ENCODE measurements at regions not wholly inside any gene's neighbourhood (a gene's known extent, or its start where the extent isn't known, plus 50 kb on each side); places are given as distances from the start of the nearest gene placed in this dataset.
"Not testable (repeated sequence)": the region's sequence is repeated elsewhere in the genome, so short reads cannot be mapped to it uniquely, and the experiment has no call there.

GRCh38 chr9:68593760-68594159 lies 53.1 kb upstream of the TMEM252 start:
- DNase-seq, result not testable (repeated sequence)

DNA sequence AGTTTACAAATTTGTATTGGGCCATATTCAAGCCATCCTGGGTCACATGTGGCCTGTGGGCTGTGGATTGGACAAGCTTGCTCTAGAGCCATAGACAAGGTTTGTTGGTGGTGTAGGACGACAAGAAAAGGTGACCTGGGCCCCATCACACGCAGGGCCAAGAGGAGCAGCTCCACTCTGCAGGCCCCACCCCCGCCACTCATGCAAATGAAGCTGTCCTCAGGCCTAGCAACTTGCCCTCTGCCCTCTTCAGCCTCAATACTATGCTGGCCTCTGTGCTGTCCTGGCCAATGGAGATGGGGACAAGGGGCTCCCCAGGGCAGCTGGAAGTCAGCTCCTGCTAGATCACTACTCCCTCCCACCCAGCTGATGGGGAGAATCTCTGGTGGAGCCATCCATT lies 55.2 kb upstream of the TMEM252 start:
- no peak for DNase-seq

DNA sequence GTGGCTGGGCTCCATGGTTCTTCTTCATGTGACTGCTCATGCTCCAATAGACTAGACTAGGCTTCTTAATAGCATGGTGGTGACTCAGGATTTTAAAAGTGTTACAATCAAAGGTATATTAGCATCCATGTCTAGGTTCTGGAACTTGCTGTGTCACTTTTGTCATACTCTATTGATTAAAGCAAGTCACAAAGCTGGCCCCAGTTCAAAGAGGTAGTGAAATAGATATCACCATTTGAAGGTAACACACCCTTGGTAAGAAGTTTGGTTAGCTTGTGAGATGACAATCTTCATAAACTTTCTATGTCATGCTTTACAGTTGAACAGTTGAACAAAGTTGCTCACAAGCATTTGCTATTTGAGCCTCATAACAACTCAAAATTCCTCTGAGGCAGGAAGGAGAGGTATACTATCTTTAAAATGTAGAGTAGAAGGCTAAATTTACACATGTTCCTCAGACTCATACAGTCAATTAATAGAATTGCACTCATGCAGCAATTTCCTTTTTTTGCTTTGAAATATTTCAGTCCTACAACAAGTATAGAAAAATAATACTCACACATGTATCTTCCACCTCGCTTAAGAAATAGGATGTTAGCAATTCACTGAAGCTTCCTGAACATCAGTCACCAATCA lies 56.8 kb upstream of the TMEM252 start:
- no peak for DNase-seq

DNA sequence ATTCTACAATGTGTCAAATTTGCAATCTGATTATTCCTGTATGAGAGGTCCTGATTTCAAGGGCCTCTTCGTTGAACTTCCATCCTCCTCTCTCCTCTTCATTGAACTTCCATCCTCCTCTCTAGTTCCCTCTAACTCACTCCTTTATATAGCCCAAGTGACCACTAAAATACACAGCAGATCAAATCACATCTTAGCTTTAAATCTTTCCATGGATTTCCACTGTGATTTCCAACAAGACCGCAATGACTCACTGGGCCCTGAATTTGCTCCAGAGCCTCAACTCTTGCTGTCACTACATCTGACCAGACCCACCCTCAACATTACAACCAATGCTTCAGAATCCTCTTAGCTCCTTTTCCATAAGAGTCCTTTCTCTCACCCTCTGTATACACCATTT lies 59.1 kb upstream of the TMEM252 start:
- no peak for DNase-seq

DNA sequence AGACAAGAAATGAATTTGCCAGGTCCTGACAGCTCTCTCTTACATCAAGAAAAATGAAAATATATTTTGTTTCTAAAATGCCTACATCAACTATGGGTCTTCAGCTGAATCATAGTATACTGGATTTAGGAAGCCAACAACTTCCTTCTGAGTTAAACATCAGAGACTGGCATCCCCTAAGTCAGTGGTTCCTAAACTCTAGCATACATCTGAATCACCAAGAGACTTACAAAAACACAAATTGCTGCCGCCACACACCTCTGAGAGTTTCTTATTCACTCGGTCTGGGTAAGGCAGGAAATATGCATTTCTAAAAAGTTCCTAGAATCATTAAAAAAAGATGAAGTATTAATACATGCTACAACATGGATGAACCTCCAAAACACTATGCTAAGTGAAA lies 60.4 kb upstream of the TMEM252 start:
- DNase-seq, result no peak

DNA sequence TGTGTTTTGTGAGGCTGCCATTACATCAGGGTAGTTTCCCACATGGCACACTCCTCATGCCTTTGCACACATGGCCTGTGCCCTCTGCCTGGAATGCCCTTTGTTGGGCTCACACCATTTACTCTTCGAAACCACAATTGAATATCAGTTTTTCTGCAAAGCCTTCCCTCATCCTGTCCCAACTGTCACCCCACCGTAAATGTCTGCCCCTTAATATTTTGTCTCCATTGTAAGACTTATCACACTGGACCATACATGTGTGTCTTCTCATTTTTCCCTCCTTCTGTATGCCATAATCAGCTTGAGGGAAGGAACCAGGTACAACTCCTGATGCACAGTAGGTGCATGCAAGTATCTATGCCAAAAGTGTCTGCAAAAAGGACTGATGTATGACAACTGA lies 62.7 kb upstream of the TMEM252 start:
- no peak for DNase-seq

DNA sequence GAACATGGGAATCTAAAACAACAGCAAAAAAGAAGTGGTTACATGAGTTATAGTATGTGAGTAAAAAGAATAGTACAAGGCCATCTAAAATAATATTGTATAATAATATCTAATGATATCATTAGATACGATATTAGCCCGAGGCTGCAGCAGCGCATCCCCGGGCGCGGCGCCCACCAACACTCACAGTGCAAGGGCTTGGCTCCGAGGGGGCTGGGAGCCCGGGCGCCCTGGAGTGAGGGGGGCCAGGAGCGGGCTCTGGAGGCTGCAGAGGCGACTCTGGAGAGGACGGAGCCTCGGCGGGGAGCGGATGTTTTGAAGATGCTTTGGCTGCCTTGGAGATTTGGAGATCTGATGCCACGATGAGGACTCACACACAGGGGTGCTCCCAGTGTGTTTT lies 68.1 kb upstream of the TMEM252 start:
- DNase-seq, result no peak

DNA sequence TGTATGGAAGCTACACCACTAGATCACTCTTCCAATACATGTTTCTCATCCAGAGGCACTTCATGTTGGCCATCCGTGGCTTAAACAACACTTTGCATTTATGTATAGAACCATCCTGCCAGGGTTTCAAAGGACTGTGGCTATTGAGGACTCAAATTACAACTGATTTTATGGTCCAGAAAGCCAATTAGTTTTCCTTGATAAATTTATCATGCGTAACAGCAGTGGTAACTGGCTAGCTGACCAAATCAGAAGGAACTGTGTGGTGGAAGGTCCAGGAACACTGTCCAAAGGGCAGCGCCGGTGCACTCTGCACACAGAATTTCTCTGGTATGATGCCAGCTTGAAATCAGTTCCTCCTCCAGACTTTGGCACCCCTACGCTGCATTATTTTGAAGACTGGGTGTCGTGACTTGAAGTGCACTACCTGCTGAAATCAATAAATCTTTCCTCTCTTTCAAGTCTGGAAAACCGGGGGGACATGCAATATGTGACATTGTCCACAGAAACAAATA lies 69.3 kb upstream of the TMEM252 start:
- no peak for DNase-seq

DNA sequence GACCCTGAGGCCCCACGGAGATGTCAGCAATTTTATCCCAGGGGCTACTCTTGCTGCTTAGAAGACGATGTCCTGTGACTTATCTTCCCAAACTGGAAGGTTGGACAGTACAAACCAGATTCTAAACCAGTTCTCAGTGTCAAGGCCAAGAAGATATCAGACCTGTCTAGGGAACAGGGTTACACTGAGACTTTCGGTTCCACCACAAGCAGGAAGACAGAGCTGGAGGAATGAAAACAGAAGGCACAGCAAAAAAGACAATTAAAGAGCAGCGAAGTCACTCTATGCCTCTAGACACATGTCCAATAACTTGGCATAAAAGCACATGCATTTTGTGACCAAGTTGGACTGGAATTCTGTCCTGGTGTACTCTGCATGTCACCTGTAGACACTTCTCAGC lies 73.4 kb upstream of the TMEM252 start:
- no peak for DNase-seq

- not testable (repeated sequence) for DNase-seq
Observed at GRCh38 chr9:68617011-68617410, 76.3 kb upstream of the TMEM252 start.

GRCh38 chr9:68619072-68619471 lies 78.4 kb upstream of the TMEM252 start:
- DNase-seq, result no peak

DNA sequence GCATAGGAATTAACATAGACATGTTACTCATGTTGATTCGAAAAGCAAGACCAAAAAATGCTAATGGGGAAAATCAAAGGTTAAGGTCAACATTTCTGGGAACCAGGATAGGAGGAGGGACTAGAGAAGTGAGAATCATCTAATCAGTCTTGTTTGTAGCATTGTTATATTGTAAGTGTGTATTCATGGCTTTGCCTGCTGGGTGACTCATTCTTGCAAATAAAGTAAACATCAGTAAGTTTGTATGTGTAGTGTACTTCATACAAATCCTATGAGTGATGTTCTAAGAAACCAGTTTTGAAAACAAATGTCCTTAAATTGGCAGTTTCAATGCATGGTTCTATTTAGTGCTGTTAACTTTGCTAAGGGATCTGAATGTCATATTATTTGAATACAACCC lies 79.0 kb upstream of the TMEM252 start:
- no peak for DNase-seq

DNA sequence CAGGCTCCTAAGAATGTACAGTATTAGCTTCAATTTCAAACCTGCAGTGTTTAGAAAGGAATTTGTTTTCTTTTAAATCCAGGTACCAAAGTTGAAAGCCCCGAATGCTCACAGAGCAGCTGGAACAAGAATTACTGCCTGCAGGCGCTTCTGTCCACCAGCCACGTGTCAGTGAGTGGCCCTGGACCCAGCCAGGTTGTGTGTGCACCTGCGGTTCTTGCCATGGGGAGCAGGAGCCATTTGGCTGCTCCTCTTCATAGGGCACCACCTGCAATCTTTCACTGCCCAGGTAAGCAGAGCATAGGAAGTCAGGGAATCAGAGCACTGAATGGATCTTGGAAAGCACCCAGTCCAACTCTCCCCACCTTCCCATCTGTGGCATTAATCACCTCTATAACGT lies 79.5 kb upstream of the PIP5K1B start:
- DNase-seq, result no peak

DNA sequence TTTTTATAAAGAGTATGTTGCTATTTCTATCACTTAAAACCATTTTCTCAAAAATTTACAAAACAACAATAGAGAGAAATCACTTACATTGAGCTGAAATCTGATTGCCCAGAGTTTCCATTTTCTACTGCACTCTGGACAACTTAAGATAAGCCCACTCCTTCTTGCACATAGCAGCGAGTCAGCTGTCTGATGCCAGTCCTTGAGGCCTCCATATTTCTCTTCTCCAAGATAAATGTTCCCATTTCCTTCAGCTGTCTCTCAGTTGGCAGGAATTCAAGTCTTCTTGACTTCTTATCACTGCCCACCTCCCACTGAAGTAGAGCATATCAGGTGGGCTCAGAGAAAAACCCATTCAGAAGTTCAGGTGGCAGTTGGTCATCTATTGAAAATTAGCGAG lies 78.5 kb upstream of the PIP5K1B start:
- no peak for DNase-seq

- DNase-seq, result no peak
Observed at GRCh38 chr9:68627104-68627503, 77.9 kb upstream of the PIP5K1B start.

DNA sequence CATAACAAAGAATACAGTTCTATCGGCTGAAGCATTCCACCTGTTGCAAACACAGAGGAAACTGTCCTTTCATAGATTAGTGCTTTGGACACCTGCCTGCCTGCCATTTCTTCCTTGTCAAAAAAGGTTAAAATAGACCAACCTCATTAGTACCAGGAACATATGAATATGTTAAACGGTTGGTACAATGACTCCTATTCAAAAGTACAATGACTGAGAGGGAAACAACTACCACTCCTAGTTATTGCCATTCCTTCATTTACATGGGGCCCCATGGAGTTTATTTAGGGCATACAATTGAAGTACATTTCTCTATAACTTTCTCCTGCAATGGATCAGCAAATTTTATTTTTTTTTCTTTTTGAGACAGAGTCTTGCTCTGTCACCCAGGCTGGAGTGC lies 77.4 kb upstream of the PIP5K1B start:
- DNase-seq, result no peak

GRCh38 chr9:68629042-68629441 lies 76.0 kb upstream of the PIP5K1B start:
- DNase-seq, result no peak

GRCh38 chr9:68631811-68632210 lies 73.2 kb upstream of the PIP5K1B start:
- no peak for DNase-seq

DNA sequence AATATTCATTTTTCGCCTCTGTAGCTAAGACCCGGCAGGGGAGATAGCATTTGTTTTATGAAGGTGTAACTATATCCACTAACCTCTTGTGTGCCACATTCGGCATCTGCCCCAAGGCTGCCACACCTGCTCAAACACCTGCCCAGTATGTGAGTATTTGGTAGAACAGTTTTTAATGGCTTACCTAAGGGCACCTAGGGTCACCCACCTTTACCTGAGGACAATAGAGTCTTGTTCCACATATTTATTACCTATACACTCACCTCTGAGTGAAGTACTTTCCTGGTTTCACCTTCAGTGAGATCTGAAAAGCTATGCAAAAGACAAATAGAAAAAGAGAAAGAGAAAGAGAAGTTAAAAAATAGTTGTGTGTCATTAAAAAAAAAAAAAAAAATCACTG lies 68.0 kb upstream of the PIP5K1B start:
- no peak for DNase-seq

DNA sequence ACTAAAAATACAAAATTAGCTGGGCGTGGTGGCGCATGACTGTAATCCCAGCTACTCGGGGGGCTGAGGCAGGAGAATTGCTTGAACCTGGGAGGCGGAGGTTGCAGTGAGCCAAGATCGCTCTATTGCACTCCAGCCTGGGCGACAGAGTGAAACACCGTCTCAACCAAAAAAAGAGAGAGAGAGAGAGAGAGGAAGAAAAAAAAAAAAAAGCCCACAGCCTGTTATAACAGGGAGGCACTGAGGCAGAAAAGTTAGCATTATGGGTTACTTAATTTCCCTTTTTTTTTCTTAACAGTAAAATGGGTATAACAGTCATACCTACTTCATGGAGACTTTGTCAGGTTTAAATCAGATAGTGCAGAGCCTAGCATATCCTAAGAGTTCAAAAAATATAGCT lies 65.8 kb upstream of the PIP5K1B start:
- DNase-seq, result not testable (repeated sequence)

GRCh38 chr9:68640421-68641089 lies 64.5 kb upstream of the PIP5K1B start:
- no peak for DNase-seq

GRCh38 chr9:68643901-68644809 lies 60.9 kb upstream of the PIP5K1B start:
- DNase-seq, result no peak

GRCh38 chr9:68644831-68645230 lies 60.2 kb upstream of the PIP5K1B start:
- no peak for DNase-seq

DNA sequence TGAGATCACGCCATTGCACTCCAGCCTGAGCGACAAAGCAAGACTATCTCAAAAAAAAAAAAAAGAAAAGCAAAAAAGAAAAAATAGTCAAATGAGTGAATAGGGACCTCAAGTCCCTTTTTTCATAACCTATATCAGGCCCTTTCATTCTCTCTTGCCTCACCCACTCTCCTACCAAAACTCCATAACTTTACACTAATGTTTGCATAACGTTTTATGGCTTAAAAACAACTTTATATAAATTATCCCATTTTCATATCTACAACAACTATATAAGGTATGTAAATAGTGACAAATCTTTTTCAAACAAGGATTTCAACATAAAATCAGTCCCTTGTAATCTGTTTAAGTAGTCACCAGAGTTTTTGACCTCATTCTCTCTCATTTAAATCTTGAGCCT lies 56.9 kb upstream of the PIP5K1B start:
- DNase-seq, result no peak

All from activated CD4-positive, alpha-beta T cell treated with anti-CD3 and anti-CD28 coated beads, Interleukin-2, amount 50 U/mL, for 48 hours (primary cell).